ENCODE measurements at regions not wholly inside any gene's neighbourhood (a gene's known extent, or its start where the extent isn't known, plus 50 kb on each side); places are given as distances from the start of the nearest gene placed in this dataset.

- TF ChIP-seq POLR2A (IDR thresholded peaks at IDR 0.05; ENCODE audit: low read depth, low read length) (no peak), CTCF (conservative IDR thresholded peaks at IDR 0.05; ENCODE audit: low read depth, low read length) (no peak), RCOR1 (IDR thresholded peaks at IDR 0.05; ENCODE audit: insufficient replicate concordance, low read length) (no peak), RAD21 (IDR thresholded peaks at IDR 0.05; ENCODE audit: low read length) (no peak), MAFK (IDR thresholded peaks at IDR 0.05; ENCODE audit: low read depth, low read length) (no peak), CEBPB (IDR thresholded peaks at IDR 0.05; ENCODE audit: low read depth, low read length) (no peak), MXI1 (IDR thresholded peaks at IDR 0.05; ENCODE audit: borderline replicate concordance, low read depth, low read length) (no peak), CHD1 (IDR thresholded peaks at IDR 0.05; ENCODE audit: low read depth, low read length) (no peak)
Observed at GRCh38 chr20:60314727-60315126, 356.5 kb downstream of the CDH26 start.
